OCI-LY3 (cell line): ENCODE measurements at regions not wholly inside any gene's neighbourhood (a gene's known extent, or its start where the extent isn't known, plus 50 kb on each side); places are given as distances from the start of the nearest gene placed in this dataset.

Experiments used
- H2AFZ ChIP-seq: fragments of 200-600, 300-600 bp; shearing (Covaris generic); 2 replicates; pipeline ENCODE4 v1.6.0; 2014; ENCODE audit warnings: antibody characterized with exemption, low read depth, low read length
- H3K27ac ChIP-seq: fragments of 200-600, 300-600 bp; sonication (generic); 2 replicates; pipeline ENCODE4 v1.5.1; 2014; ENCODE audit warnings: mild to moderate bottlenecking, low read length, moderate library complexity, mixed read lengths
- H3K27me3 ChIP-seq: fragments of 200-600, 300-600 bp; sonication (generic); 2 replicates; pipeline ENCODE4 v1.6.1; 2014; ENCODE audit warnings: low read depth, low read length, mixed read lengths
- H3K36me3 ChIP-seq: fragments of 200-600, 300-600 bp; sonication (generic); replicated peaks from 2 replicates; pipeline ENCODE3; 2014; ENCODE audit warnings: low read depth, low read length, mixed read lengths
- H3K4me1 ChIP-seq: fragments of 300-600, 200-600 bp; sonication (generic); 2 replicates; pipeline ENCODE4 v1.6.1; 2014; ENCODE audit warnings: low read length, mixed read lengths
- H3K4me2 ChIP-seq: fragments of 200-600, 300-600 bp; sonication (generic); 2 replicates; pipeline ENCODE4 v1.6.1; 2014; ENCODE audit warnings: low read length, mixed read lengths
- H3K4me3 ChIP-seq: fragments of 300-600, 200-600 bp; sonication (generic); 2 replicates; pipeline ENCODE4 v1.5.1; 2014; ENCODE audit warnings: antibody characterized with exemption, mild to moderate bottlenecking, low read length, moderate library complexity
- H3K79me2 ChIP-seq: fragments of 300-600, 200-600 bp; shearing (Covaris generic); 2 replicates; pipeline ENCODE4 v1.6.1; 2014; ENCODE audit warnings: mild to moderate bottlenecking, low read length, mixed read lengths
- H3K9ac ChIP-seq: fragments of 300-600, 200-600 bp; shearing (Covaris generic); 2 replicates; pipeline ENCODE4 v1.6.0; 2014; ENCODE audit warnings: mild to moderate bottlenecking, low read length, moderate library complexity
- H3K9me3 ChIP-seq: fragments of 200-600, 300-600 bp; shearing (Covaris generic); 2 replicates; pipeline ENCODE4 v1.6.1; 2014; ENCODE audit warnings: low read length, mixed read lengths; ENCODE audit not compliant: insufficient read depth
- H4K20me1 ChIP-seq: fragments of 200-600, 300-600 bp; sonication (generic); 2 replicates; pipeline ENCODE4 v1.6.1; 2016; ENCODE audit warnings: low read length, mixed read lengths; ENCODE audit not compliant: insufficient read depth
- CTCF ChIP-seq: fragments of 200-600, 300-600 bp; sonication (generic); IDR thresholded peaks from 2 replicates; pipeline ENCODE4 v1.5.1; 2014; ENCODE audit warnings: antibody characterized with exemption, low read length, low read depth
- EZH2phosphoT487 ChIP-seq: fragments of 200-600 bp; shearing (Covaris generic); IDR thresholded peaks from 2 replicates; pipeline ENCODE4 v1.6.1; 2018; ENCODE audit warnings: antibody characterized with exemption, mixed run types, low read depth

GRCh38 chr5:6110441-6111005 is 267.8 kb downstream of the MED10 start:
- H3K27ac ChIP-seq: no peak overlapping the region
- no peaks in the 10 kb centered on the region for H3K27me3 ChIP-seq
- no peaks in the 10 kb centered on the region for H4K20me1 ChIP-seq
- H3K36me3 ChIP-seq: no peaks in the 10 kb centered on the region
- TF ChIP-seq CTCF (no peak), EZH2phosphoT487 (no peak)
- no peaks in the 10 kb centered on the region for H3K79me2 ChIP-seq
- no peak overlapping the region for H3K4me2 ChIP-seq
- no peak overlapping the region for H3K9ac ChIP-seq
- H3K4me1 ChIP-seq: no peaks in the 10 kb centered on the region
- no peak overlapping the region for H2AFZ ChIP-seq
- no peaks in the 10 kb centered on the region for H3K9me3 ChIP-seq
- no peak overlapping the region for H3K4me3 ChIP-seq

- H3K27ac ChIP-seq: no peak overlapping the region
- no peaks in the 10 kb centered on the region for H3K79me2 ChIP-seq
- H3K9me3 ChIP-seq: no peaks in the 10 kb centered on the region
- no peaks in the 10 kb centered on the region for H3K4me1 ChIP-seq
- H3K4me2 ChIP-seq: no peak overlapping the region
- no peak overlapping the region for H3K4me3 ChIP-seq
- no peaks in the 10 kb centered on the region for H4K20me1 ChIP-seq
- no peak overlapping the region for H3K9ac ChIP-seq
- no peaks in the 10 kb centered on the region for H3K27me3 ChIP-seq
- H2AFZ ChIP-seq: no peak overlapping the region
- no peak for TF ChIP-seq EZH2phosphoT487
- no peak for TF ChIP-seq CTCF
- H3K36me3 ChIP-seq: no peaks in the 10 kb centered on the region
These were observed 269.1 kb downstream of the MED10 start for GRCh38 chr5:6108981-6109825.

GRCh38 chr5:6108540-6108848 is 269.9 kb downstream of the MED10 start:
- H4K20me1 ChIP-seq: no peaks in the 10 kb centered on the region
- H3K4me2 ChIP-seq: no peak overlapping the region
- H3K27ac ChIP-seq: no peak overlapping the region
- no peaks in the 10 kb centered on the region for H3K79me2 ChIP-seq
- H3K4me3 ChIP-seq: no peak overlapping the region
- H3K36me3 ChIP-seq: no peaks in the 10 kb centered on the region
- TF ChIP-seq CTCF (no peak), EZH2phosphoT487 (no peak)
- H3K9me3 ChIP-seq: no peaks in the 10 kb centered on the region
- no peak overlapping the region for H2AFZ ChIP-seq
- no peak overlapping the region for H3K9ac ChIP-seq
- no peaks in the 10 kb centered on the region for H3K4me1 ChIP-seq
- H3K27me3 ChIP-seq: no peaks in the 10 kb centered on the region

GRCh38 chr5:6107675-6108539 is 270.4 kb downstream of the MED10 start:
- Histone ChIP-seq H3K9ac (no peak overlapping the region), H3K4me3 (no peak overlapping the region), H3K27ac (no peak overlapping the region), H4K20me1 (no peaks in the 10 kb centered on the region), H3K9me3 (no peaks in the 10 kb centered on the region), H3K4me1 (no peaks in the 10 kb centered on the region), H2AFZ (no peak overlapping the region), H3K27me3 (no peaks in the 10 kb centered on the region), H3K36me3 (no peaks in the 10 kb centered on the region), H3K79me2 (no peaks in the 10 kb centered on the region), H3K4me2 (no peak overlapping the region)
- TF ChIP-seq CTCF (no peak), EZH2phosphoT487 (no peak)
